PFSK-1 (cell line): ENCODE measurements at regions not wholly inside any gene's neighbourhood (a gene's known extent, or its start where the extent isn't known, plus 50 kb on each side); places are given as distances from the start of the nearest gene placed in this dataset.

Source experiments
- FOXP2 ChIP-seq: optimal IDR thresholded peaks from 2 replicates; pipeline ENCODE3; 2011; ENCODE audit warnings: borderline replicate concordance, control low read depth, inconsistent platforms; ENCODE audit not compliant: insufficient read depth; ENCODE audit errors: extremely low read length, extremely low read depth
- POLR2AphosphoS5 ChIP-seq: IDR thresholded peaks from 2 replicates; pipeline ENCODE4 v1.6.1; 2012; ENCODE audit warnings: low read depth, mild to moderate bottlenecking, control low read depth, low read length, moderate library complexity
- SIN3A ChIP-seq: IDR thresholded peaks from 2 replicates; pipeline ENCODE4 v1.6.1; 2012; ENCODE audit warnings: mild to moderate bottlenecking, low read length, moderate library complexity, borderline replicate concordance; ENCODE audit not compliant: insufficient read depth
- TAF1 ChIP-seq: IDR thresholded peaks from 2 replicates; pipeline ENCODE4 v1.6.1; 2012; ENCODE audit warnings: low read length, control low read depth, borderline replicate concordance; ENCODE audit not compliant: insufficient read depth
- TF ChIP-seq, protein P1 (sequence below), 2 experiments: IDR thresholded peaks; 2 replicates each; pipeline versions ENCODE4 v1.6.1 to v1.8.0; 2011 to 2012; ENCODE audit warnings: low read depth in 2 of 2, low read length in 2 of 2, control low read depth in 1 of 2, inconsistent platforms in 1 of 2, mild to moderate bottlenecking in 1 of 2, moderate library complexity in 1 of 2; ENCODE audit not compliant: insufficient read depth in 1 of 2

DNA sequence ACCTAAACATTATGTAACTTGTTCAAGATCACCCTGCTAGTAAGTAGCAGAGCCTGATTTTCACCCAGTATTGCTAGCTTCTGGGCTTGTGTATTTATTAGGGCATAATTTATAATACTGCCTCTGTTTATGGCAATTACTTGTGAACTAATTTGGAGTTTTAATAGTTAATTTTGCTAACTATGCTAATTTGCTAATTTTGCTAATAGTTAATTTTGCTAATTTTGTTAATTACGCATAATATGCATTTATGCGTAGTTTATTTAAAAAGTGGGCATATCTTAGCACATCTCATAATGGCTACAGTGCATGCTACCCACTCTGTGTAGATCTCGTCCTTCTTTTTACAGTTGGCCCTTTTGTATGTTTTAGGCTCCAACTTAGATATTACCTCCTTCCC lies 898.1 kb upstream of the EPHA5 start:
- TF ChIP-seq TAF1 = no peak
- TF ChIP-seq, protein P1, sequence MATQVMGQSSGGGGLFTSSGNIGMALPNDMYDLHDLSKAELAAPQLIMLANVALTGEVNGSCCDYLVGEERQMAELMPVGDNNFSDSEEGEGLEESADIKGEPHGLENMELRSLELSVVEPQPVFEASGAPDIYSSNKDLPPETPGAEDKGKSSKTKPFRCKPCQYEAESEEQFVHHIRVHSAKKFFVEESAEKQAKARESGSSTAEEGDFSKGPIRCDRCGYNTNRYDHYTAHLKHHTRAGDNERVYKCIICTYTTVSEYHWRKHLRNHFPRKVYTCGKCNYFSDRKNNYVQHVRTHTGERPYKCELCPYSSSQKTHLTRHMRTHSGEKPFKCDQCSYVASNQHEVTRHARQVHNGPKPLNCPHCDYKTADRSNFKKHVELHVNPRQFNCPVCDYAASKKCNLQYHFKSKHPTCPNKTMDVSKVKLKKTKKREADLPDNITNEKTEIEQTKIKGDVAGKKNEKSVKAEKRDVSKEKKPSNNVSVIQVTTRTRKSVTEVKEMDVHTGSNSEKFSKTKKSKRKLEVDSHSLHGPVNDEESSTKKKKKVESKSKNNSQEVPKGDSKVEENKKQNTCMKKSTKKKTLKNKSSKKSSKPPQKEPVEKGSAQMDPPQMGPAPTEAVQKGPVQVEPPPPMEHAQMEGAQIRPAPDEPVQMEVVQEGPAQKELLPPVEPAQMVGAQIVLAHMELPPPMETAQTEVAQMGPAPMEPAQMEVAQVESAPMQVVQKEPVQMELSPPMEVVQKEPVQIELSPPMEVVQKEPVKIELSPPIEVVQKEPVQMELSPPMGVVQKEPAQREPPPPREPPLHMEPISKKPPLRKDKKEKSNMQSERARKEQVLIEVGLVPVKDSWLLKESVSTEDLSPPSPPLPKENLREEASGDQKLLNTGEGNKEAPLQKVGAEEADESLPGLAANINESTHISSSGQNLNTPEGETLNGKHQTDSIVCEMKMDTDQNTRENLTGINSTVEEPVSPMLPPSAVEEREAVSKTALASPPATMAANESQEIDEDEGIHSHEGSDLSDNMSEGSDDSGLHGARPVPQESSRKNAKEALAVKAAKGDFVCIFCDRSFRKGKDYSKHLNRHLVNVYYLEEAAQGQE (IDR thresholded peaks at IDR 0.05; ENCODE audit: insufficient read depth in 1 of 2, low read depth in 2 of 2, low read length in 2 of 2) = no peak
- TF ChIP-seq POLR2AphosphoS5 = no peak
- no peak for TF ChIP-seq FOXP2
- TF ChIP-seq SIN3A = no peak

DNA sequence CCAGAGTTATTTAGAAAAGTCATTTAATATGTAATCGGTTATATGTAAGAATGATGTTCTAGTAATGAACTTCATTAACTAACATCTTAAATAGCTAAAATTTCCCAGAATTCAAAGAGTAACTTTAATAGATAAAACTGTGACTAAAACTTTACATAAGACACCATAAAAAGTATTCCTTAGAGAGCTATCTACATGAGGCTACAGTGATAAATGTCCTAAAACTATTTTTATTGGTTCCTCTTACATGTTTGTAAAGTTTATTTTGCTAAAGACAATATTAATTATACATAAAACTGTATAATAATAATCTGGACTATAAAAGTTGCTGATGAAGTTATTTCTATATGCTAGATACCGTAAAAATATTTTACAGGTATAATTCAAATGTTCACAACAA lies 897.7 kb upstream of the EPHA5 start:
- TF ChIP-seq POLR2AphosphoS5 (no peak), TAF1 (no peak), SIN3A (no peak)
- TF ChIP-seq, protein P1 (IDR thresholded peaks at IDR 0.05; ENCODE audit: insufficient read depth in 1 of 2, low read depth in 2 of 2, low read length in 2 of 2) = no peak

GRCh38 chr4:66567551-66567950 lies 897.3 kb upstream of the EPHA5 start:
- TF ChIP-seq, protein P1 (IDR thresholded peaks at IDR 0.05; ENCODE audit: insufficient read depth in 1 of 2, low read depth in 2 of 2, low read length in 2 of 2) = no peak
- TF ChIP-seq POLR2AphosphoS5 (no peak), TAF1 (no peak), FOXP2 (no peak), SIN3A (no peak)

GRCh38 chr4:66565801-66566200 lies 895.5 kb upstream of the EPHA5 start:
- TF ChIP-seq, protein P1 (IDR thresholded peaks at IDR 0.05; ENCODE audit: insufficient read depth in 1 of 2, low read depth in 2 of 2, low read length in 2 of 2) = no peak
- no peak for TF ChIP-seq POLR2AphosphoS5
- TF ChIP-seq FOXP2 = no peak
- TF ChIP-seq SIN3A = no peak

DNA sequence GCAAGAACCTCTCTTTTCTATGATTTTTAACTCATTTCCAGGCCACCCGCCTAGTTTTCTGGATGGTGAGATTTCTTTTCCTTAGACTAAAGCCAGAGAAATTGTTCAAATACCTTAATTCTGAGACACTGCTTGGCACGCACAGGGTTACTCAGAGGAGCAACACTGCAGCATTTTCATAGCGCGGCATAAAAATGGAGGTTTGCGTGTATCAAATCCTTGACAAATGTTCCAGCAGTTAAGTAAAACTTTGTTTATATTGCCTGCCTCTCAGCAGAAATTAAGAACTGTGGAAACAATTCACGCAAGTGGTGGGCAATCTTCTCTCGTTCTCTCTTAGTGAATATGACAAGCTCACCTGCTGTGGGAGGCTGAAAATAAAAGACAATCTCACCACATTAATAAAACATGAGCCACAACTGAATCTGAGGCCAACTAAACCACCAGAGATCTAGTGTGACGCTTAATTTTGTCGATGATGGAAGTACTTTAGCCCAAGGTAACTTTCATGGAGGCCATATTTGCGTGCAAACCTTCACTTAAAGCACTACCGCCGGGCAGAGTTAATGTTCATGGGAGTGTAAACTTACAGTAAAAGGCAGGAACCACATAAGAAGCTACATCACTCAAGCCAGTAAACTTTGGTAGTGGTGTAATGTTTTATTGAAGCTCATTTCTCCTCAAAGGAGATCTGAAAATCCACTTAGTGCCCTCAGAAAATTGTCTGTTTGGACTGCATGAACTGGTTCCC lies 894.8 kb upstream of the EPHA5 start:
- TF ChIP-seq, protein P1 (IDR thresholded peaks at IDR 0.05; ENCODE audit: insufficient read depth in 1 of 2, low read depth in 2 of 2, low read length in 2 of 2) = no peak
- TF ChIP-seq TAF1 = no peak
- no peak for TF ChIP-seq POLR2AphosphoS5
- TF ChIP-seq SIN3A = no peak
- TF ChIP-seq FOXP2 = no peak
